ENCODE measurements at regions not wholly inside any gene's neighbourhood (a gene's known extent, or its start where the extent isn't known, plus 50 kb on each side); places are given as distances from the start of the nearest gene placed in this dataset.

- no peak overlapping the region for H3K27ac ChIP-seq
- TF ChIP-seq CTCF (IDR thresholded peaks at IDR 0.05) (no peak), ZFX (IDR thresholded peaks at IDR 0.05; ENCODE audit: borderline replicate concordance) (no peak)
These were observed 329.7 kb upstream of the GATB start for GRCh38 chr4:152090543-152090942.

GRCh38 chr4:152089584-152089983 is 328.8 kb upstream of the GATB start:
- no peak for TF ChIP-seq CTCF (IDR thresholded peaks at IDR 0.05)
- no peak for TF ChIP-seq ZFX (IDR thresholded peaks at IDR 0.05; ENCODE audit: borderline replicate concordance)
- H3K27ac ChIP-seq = no peak overlapping the region

- H3K27ac ChIP-seq = peak overlapping the region; percentile 49
- no peak for TF ChIP-seq ZFX (IDR thresholded peaks at IDR 0.05; ENCODE audit: borderline replicate concordance)
- no peak for TF ChIP-seq CTCF (IDR thresholded peaks at IDR 0.05)
These were observed 326.5 kb upstream of the GATB start for GRCh38 chr4:152087335-152087734.

GRCh38 chr4:152085657-152086056 is 324.9 kb upstream of the GATB start:
- no peak overlapping the region for H3K27ac ChIP-seq
- TF ChIP-seq ZFX (IDR thresholded peaks at IDR 0.05; ENCODE audit: borderline replicate concordance) (no peak), CTCF (IDR thresholded peaks at IDR 0.05) (no peak)

- no peak overlapping the region for H3K27ac ChIP-seq
- TF ChIP-seq ZFX (IDR thresholded peaks at IDR 0.05; ENCODE audit: borderline replicate concordance) = no peak
- TF ChIP-seq CTCF (IDR thresholded peaks at IDR 0.05) = no peak
These were observed 322.5 kb upstream of the GATB start for GRCh38 chr4:152083338-152083737.

GRCh38 chr4:152081024-152081423 is 320.2 kb upstream of the GATB start:
- TF ChIP-seq CTCF (IDR thresholded peaks at IDR 0.05) = no peak
- H3K27ac ChIP-seq = no peak overlapping the region

- no peak overlapping the region for H3K27ac ChIP-seq
- TF ChIP-seq CTCF (IDR thresholded peaks at IDR 0.05) = no peak
- TF ChIP-seq ZFX (IDR thresholded peaks at IDR 0.05; ENCODE audit: borderline replicate concordance) = no peak
These were observed 318.9 kb upstream of the GATB start for GRCh38 chr4:152079543-152080293.

All from 22Rv1 (cell line).